Prostate gland (tissue), 2 donors: ENCODE measurements at regions not wholly inside any gene's neighbourhood (a gene's known extent, or its start where the extent isn't known, plus 50 kb on each side); places are given as distances from the start of the nearest gene placed in this dataset.

Experiments used
- DNase-seq: peaks from one replicate; pipeline ENCODE4 v3.0.0-alpha.2; 2019; ENCODE audit warnings: low spot score
- H3K27ac ChIP-seq, 2 donors: fragments of 200-600 bp; sonication (generic); 2 replicates each; pipeline ENCODE4 v1.5.1; 2017 to 2019
- H3K27me3 ChIP-seq: fragments of 200-600 bp; sonication (generic); replicated peaks from 2 replicates; pipeline ENCODE4 v1.5.1; 2019; ENCODE audit not compliant: insufficient read depth
- H3K36me3 ChIP-seq, 2 donors: fragments of 200-600 bp; sonication (generic); 1 replicate in 1 of 2; 2 replicates in 1 of 2; pipeline versions ENCODE4 v1.5.1 to v1.8.1; 2017 to 2019
- H3K4me1 ChIP-seq: fragments of 200-600 bp; sonication (generic); replicated peaks from 2 replicates; pipeline ENCODE4 v1.5.1; 2019
- H3K4me3 ChIP-seq, 2 donors: fragments of 200-600 bp; sonication (generic); 2 replicates each; pipeline ENCODE4 v1.5.1; 2017 to 2019
- H3K9me3 ChIP-seq: fragments of 200-600 bp; sonication (generic); 2 replicates; pipeline ENCODE4 v1.5.1; 2017
- POLR2A ChIP-seq: fragments of 450-650 bp; IDR thresholded peaks from one replicate; pipeline ENCODE4 v1.6.1; 2016; ENCODE audit warnings: antibody characterized with exemption, mild to moderate bottlenecking
- POLR2AphosphoS5 ChIP-seq: sonication (generic); formaldehyde crosslinking; IDR thresholded peaks from one replicate; pipeline ENCODE4 v1.6.1; 2017; ENCODE audit warnings: antibody characterized with exemption
- WGBS: methylation state at CpG from one replicate; pipeline ENCODE4 v1.1.5; 2018; 5-methylcytosine and 5-hydroxymethylcytosine counted together
- intact Hi-C: fragments of 100-400 bp; cut with DNase I; formaldehyde crosslinking; loops from one replicate; pipeline ENCODE4 v1.14.2; 2022
- TF ChIP-seq, protein P1 (sequence below), 4 experiments: fragments of 200-600 bp in 2 of 4; fragments of 450-650 bp in 2 of 4; sonication (generic) in 2 of 4; IDR thresholded peaks; 1 replicate in 3 of 4; 2 replicates in 1 of 4; pipeline ENCODE4 v1.5.1; 2016 to 2019; ENCODE audit warnings: antibody characterized with exemption in 4 of 4, mild to moderate bottlenecking in 2 of 4, moderate library complexity in 2 of 4

DNA sequence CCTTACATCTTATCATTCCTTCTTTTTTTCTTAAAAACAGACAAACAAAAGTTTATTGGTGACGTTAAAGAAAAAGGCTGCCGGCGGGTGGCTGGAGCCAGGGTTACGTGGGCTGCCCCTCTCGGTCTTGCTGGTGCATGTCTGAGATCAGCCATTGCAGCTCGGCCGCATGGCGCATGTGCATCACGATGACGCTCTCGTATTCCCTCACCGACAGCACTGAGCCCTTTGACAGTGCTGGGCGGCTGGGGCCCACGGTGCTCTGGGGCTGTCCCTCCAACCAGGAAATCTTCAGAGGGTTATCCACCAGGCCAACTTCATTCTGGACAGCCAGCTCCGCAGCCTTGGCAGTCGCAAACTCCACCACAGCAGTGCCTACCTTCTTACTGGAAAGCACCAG, 1081.8 kb upstream of the TMEFF2 start:
- H3K4me1 ChIP-seq, result no peaks in the 10 kb centered on the region
- no peak for DNase-seq
- H3K36me3 ChIP-seq, result no peaks in the 10 kb centered on the region
- H3K4me3 ChIP-seq, result no peak overlapping the region
- WGBS, result 94% methylated on average over 16 of the region's 16 CpGs
- intact Hi-C loops, result no loop called here
- H3K27me3 ChIP-seq, result no peaks in the 10 kb centered on the region
- no peaks in the 10 kb centered on the region for H3K9me3 ChIP-seq
- H3K27ac ChIP-seq, result no peak overlapping the region
- no peak for TF ChIP-seq POLR2A
- TF ChIP-seq POLR2AphosphoS5, result no peak
- TF ChIP-seq, protein P1, sequence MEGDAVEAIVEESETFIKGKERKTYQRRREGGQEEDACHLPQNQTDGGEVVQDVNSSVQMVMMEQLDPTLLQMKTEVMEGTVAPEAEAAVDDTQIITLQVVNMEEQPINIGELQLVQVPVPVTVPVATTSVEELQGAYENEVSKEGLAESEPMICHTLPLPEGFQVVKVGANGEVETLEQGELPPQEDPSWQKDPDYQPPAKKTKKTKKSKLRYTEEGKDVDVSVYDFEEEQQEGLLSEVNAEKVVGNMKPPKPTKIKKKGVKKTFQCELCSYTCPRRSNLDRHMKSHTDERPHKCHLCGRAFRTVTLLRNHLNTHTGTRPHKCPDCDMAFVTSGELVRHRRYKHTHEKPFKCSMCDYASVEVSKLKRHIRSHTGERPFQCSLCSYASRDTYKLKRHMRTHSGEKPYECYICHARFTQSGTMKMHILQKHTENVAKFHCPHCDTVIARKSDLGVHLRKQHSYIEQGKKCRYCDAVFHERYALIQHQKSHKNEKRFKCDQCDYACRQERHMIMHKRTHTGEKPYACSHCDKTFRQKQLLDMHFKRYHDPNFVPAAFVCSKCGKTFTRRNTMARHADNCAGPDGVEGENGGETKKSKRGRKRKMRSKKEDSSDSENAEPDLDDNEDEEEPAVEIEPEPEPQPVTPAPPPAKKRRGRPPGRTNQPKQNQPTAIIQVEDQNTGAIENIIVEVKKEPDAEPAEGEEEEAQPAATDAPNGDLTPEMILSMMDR (IDR thresholded peaks at IDR 0.05), result no peak

- Histone ChIP-seq H3K9me3 (no peaks in the 10 kb centered on the region), H3K27me3 (no peaks in the 10 kb centered on the region), H3K36me3 (no peaks in the 10 kb centered on the region), H3K4me1 (no peaks in the 10 kb centered on the region), H3K4me3 (no peak overlapping the region), H3K27ac (no peak overlapping the region)
- no peak for DNase-seq
- 96% methylated on average over 6 of the region's 6 CpGs for WGBS
- TF ChIP-seq POLR2A, result no peak
- no peak for TF ChIP-seq POLR2AphosphoS5
- TF ChIP-seq, protein P1 (IDR thresholded peaks at IDR 0.05), result no peak
- intact Hi-C loops, result no loop called here
These were observed 1081.3 kb upstream of the TMEFF2 start for GRCh38 chr2:193276069-193276468.

- Histone ChIP-seq H3K27me3 (no peaks in the 10 kb centered on the region), H3K36me3 (no peaks in the 10 kb centered on the region), H3K27ac (no peak overlapping the region), H3K4me1 (no peaks in the 10 kb centered on the region), H3K4me3 (no peak overlapping the region), H3K9me3 (no peaks in the 10 kb centered on the region)
- intact Hi-C loops, result no loop called here
- TF ChIP-seq, protein P1 (IDR thresholded peaks at IDR 0.05), result no peak
- TF ChIP-seq POLR2AphosphoS5, result no peak
- no peak for TF ChIP-seq POLR2A
- no peak for DNase-seq
- 76% methylated on average over 1 of the region's 1 CpG for WGBS
These were observed 1077.3 kb upstream of the TMEFF2 start for GRCh38 chr2:193272011-193272410.

DNA sequence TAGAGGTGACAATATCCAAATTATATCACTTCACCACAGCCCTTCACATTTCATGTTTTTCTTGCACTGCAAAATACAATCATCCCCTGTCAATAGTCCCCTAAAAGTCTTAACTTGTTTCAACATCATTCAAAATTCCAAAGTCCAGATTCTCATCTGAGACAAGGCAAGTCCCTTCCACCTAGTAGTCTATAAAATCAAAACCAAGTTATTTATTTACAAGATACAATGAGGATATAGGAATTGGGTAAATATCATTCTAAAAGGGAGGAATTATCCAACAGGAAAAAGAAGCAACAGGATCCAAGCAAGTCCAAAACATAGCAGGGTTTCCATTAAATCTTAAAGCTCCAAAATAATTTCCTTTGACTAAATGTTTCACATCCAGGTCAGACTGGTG, 1076.1 kb upstream of the TMEFF2 start:
- Histone ChIP-seq H3K27ac (no peak overlapping the region), H3K4me3 (no peak overlapping the region), H3K4me1 (no peaks in the 10 kb centered on the region), H3K9me3 (no peaks in the 10 kb centered on the region), H3K36me3 (no peaks in the 10 kb centered on the region), H3K27me3 (no peaks in the 10 kb centered on the region)
- DNase-seq, result no peak
- intact Hi-C loops, result no loop called here
- TF ChIP-seq POLR2A (no peak), POLR2AphosphoS5 (no peak)
- TF ChIP-seq, protein P1 (IDR thresholded peaks at IDR 0.05), result no peak

- no peak overlapping the region for H3K27ac ChIP-seq
- TF ChIP-seq POLR2AphosphoS5 (no peak), POLR2A (no peak)
- TF ChIP-seq, protein P1 (IDR thresholded peaks at IDR 0.05), result no peak
- 46% methylated on average over 1 of the region's 1 CpG for WGBS
- H3K4me3 ChIP-seq, result no peak overlapping the region
- DNase-seq, result no peak
- H3K9me3 ChIP-seq, result no peaks in the 10 kb centered on the region
- intact Hi-C loops, result no loop called here
- no peaks in the 10 kb centered on the region for H3K27me3 ChIP-seq
- H3K4me1 ChIP-seq, result no peaks in the 10 kb centered on the region
- no peaks in the 10 kb centered on the region for H3K36me3 ChIP-seq
These were observed 1072.8 kb upstream of the TMEFF2 start for GRCh38 chr2:193267496-193268002.
